ENCODE measurements at regions not wholly inside any gene's neighbourhood (a gene's known extent, or its start where the extent isn't known, plus 50 kb on each side); places are given as distances from the start of the nearest gene placed in this dataset.
"Not testable (repeated sequence)": the region's sequence is repeated elsewhere in the genome, so short reads cannot be mapped to it uniquely, and the experiment has no call there.

DNA sequence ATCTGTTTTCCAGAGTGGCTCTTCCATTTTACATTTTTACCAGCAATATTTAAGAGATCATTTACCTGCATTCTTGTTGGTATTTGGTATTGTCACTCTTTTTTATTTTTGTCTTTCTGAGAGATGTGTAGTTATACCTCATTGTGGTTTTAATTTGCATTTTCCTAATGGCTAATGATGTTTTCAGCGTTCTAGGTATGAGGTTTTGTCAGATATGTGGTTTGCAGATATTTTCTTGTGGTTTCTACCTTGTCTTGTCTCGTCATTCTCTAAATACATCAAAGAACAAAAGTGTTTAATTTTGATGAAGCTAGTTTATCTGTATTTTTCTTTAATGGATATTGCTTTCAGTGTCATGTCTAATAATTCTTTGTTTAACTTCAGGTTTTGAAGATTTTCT, 110.9 kb upstream of the PLGLB1 start:
- TF ChIP-seq OSR1, SNAI2 (CRISPR knock-in tag; IDR thresholded peaks at IDR 0.05): not testable (repeated sequence)

Data from SK-N-SH treated with all-trans-retinoic acid at 6 μM for 48 hours (cell line).